ENCODE measurements at regions not wholly inside any gene's neighbourhood (a gene's known extent, or its start where the extent isn't known, plus 50 kb on each side); places are given as distances from the start of the nearest gene placed in this dataset.

DNA sequence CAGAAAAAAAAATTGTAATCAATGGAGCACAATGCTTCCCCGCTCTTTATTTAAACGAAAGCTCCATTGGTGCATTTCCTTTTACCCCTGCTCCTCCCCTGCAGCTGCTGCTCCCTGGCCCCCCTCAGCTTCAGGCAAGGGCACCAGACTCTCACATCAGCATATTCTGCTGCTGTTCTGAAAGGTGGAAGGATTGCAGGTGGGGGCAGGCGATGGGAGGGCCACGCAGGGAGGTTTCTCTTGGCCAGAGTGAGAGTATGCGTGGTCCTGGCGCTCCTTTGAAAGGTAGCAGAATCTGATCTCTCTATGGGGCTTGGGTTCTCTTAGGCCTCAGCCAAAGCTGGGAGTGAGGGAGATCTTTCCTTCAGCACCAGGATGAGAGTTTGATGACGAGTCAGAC is 240.9 kb upstream of the CADM1 start:
- no peak for TF ChIP-seq POLR2A (IDR thresholded peaks at IDR 0.05; ENCODE audit: low read length)
- TF ChIP-seq GATA1 (IDR thresholded peaks at IDR 0.05; ENCODE audit: low read depth, low read length), result no peak

All from erythroblast (primary cell).